ENCODE measurements at regions not wholly inside any gene's neighbourhood (a gene's known extent, or its start where the extent isn't known, plus 50 kb on each side); places are given as distances from the start of the nearest gene placed in this dataset.

DNA sequence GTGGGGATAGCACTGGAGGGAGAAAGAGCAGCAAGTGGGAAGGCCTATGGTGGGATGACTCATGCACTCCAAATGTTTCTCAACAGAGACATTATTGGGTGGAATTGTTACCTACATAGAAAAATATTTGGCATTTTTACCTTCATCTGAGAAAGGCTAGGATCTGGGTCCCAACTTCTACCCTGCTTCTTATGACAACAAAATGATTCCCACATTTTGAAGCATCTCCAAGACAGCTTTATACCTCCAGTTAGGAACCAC lies 908.9 kb upstream of the GYPC start:
- H3K79me2 ChIP-seq (ENCODE audit: low read depth): no peaks in the 10 kb centered on the region
- POLR2A ChIA-PET (ENCODE audit: unreplicated experiment): no interaction called here
- no peak for TF ChIP-seq EZH2 (IDR thresholded peaks at IDR 0.05; ENCODE audit: low read depth)
- no peak for TF ChIP-seq CTCF (conservative IDR thresholded peaks at IDR 0.05)
- no peak overlapping the region for H2AFZ ChIP-seq
- no peak overlapping the region for H3K27ac ChIP-seq
- no peaks in the 10 kb centered on the region for H3K9me2 ChIP-seq (ENCODE audit: insufficient read depth)
- no peaks in the 10 kb centered on the region for H3K27me3 ChIP-seq (ENCODE audit: insufficient read depth, low read depth)
- no peaks in the 10 kb centered on the region for H3K36me3 ChIP-seq (ENCODE audit: low read depth)
- BruUV-seq (replicated peaks): no TSS peak
- CTCF ChIA-PET: no interaction called here
- H3K9me3 ChIP-seq (ENCODE audit: insufficient read depth, low read depth): no peaks in the 10 kb centered on the region
- no peaks in the 10 kb centered on the region for H3K4me1 ChIP-seq (replicated peaks; ENCODE audit: insufficient read depth)
- no peaks in the 10 kb centered on the region for H4K20me1 ChIP-seq (ENCODE audit: insufficient read depth)
- intact Hi-C loops (cut with micrococcal nuclease; ENCODE audit: unreplicated experiment): loop anchor here (5.0 kb wide), 2 partner anchors 1030 to 1225 kb away; no protein-coding TSS in a partner anchor
- no peak overlapping the region for H3K4me2 ChIP-seq
- no peaks in the 10 kb centered on the region for H3F3A ChIP-seq (ENCODE audit: insufficient read depth, low read depth)
- DNase-seq: no peak
- no peak overlapping the region for H3K4me3 ChIP-seq

DNA sequence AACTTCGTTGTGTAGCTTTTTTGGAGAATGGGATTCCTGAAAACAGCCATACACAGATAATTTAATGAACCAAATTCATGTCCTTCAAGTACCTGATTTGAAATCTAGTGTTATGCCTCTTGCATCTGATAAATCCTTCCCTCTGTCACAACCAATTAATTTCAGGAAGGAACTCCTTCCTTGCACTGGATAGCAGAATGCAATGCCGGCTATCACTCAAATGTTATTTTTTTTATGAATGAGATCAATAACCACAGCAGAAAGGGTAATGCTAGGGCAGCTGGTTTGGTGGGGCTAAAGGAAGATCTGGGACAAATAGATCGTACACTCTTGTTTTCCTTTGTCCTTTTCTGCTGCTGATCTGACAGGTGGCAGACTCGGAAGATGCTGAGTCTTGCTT lies 899.5 kb upstream of the GYPC start:
- no peak for TF ChIP-seq EZH2 (IDR thresholded peaks at IDR 0.05; ENCODE audit: low read depth)
- TF ChIP-seq CTCF (conservative IDR thresholded peaks at IDR 0.05): no peak
- Histone ChIP-seq H3K9me2 (ENCODE audit: insufficient read depth) (no peaks in the 10 kb centered on the region; the same call in 1 of the 2 replicates), H2AFZ (no peak overlapping the region), H3F3A (ENCODE audit: insufficient read depth, low read depth) (no peaks in the 10 kb centered on the region), H3K27me3 (ENCODE audit: insufficient read depth, low read depth) (no peaks in the 10 kb centered on the region), H3K4me1 (replicated peaks; ENCODE audit: insufficient read depth) (no peaks in the 10 kb centered on the region), H3K9me3 (ENCODE audit: insufficient read depth, low read depth) (no peaks in the 10 kb centered on the region), H3K27ac (no peak overlapping the region), H4K20me1 (ENCODE audit: insufficient read depth) (no peaks in the 10 kb centered on the region), H3K79me2 (ENCODE audit: low read depth) (no peaks in the 10 kb centered on the region), H3K4me3 (no peak overlapping the region), H3K4me2 (no peak overlapping the region), H3K36me3 (ENCODE audit: low read depth) (no peaks in the 10 kb centered on the region)
- intact Hi-C loops (cut with micrococcal nuclease; ENCODE audit: unreplicated experiment): no loop called here
- ChIA-PET CTCF (no interaction called here), POLR2A (ENCODE audit: unreplicated experiment) (no interaction called here)
- BruUV-seq (replicated peaks): no TSS peak
- DNase-seq: no peak

DNA sequence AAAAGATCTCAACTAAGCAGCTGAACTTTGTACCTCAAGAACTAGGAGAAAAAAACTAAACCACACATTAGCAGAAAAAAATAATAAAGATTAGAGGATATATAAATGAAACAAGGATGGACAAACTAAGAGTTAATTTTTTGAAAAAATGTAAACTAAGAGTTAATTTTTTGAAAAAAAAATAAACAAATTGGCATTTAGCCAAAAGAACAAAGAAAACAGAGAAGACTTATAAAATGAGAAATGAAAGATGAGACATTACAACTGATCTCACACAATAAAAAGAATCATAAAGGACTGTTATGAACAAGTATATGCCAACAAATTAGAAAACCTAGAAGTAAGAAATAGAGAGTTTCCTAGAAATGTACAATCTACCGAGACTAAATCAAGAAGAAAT lies 859.2 kb upstream of the GYPC start:
- Histone ChIP-seq H3K4me1 (replicated peaks; ENCODE audit: insufficient read depth) (no peaks in the 10 kb centered on the region), H3K27ac (no peak overlapping the region), H3K4me3 (no peak overlapping the region), H3K36me3 (ENCODE audit: low read depth) (no peaks in the 10 kb centered on the region), H3K27me3 (ENCODE audit: insufficient read depth, low read depth) (no peaks in the 10 kb centered on the region), H3F3A (ENCODE audit: insufficient read depth, low read depth) (no peaks in the 10 kb centered on the region), H3K9me3 (ENCODE audit: insufficient read depth, low read depth) (no peaks in the 10 kb centered on the region), H2AFZ (no peak overlapping the region), H3K9me2 (ENCODE audit: insufficient read depth) (no peaks in the 10 kb centered on the region), H4K20me1 (ENCODE audit: insufficient read depth) (no peaks in the 10 kb centered on the region), H3K4me2 (no peak overlapping the region), H3K79me2 (ENCODE audit: low read depth) (no peaks in the 10 kb centered on the region)
- POLR2A ChIA-PET (ENCODE audit: unreplicated experiment): no interaction called here
- CTCF ChIA-PET: no interaction called here
- no peak for DNase-seq
- TF ChIP-seq EZH2 (IDR thresholded peaks at IDR 0.05; ENCODE audit: low read depth) (no peak), CTCF (conservative IDR thresholded peaks at IDR 0.05) (no peak)
- intact Hi-C loops (cut with micrococcal nuclease; ENCODE audit: unreplicated experiment): no loop called here
- no TSS peak for BruUV-seq (replicated peaks)

Data from PC-9 (cell line).